Endothelial cell (in vitro differentiated cells): ENCODE measurements at regions not wholly inside any gene's neighbourhood (a gene's known extent, or its start where the extent isn't known, plus 50 kb on each side); places are given as distances from the start of the nearest gene placed in this dataset.

ENCODE experiments used
- DNase-seq: peaks from one replicate; pipeline ENCODE4 v3.0.0; 2021; ENCODE audit warnings: low spot score
- H3K27ac Mint-ChIP-seq: one replicate; pipeline ENCODE4 v1.8.0; 2021; ENCODE audit warnings: mixed read lengths, inconsistent platforms; ENCODE audit not compliant: unreplicated experiment
- H3K27me3 Mint-ChIP-seq: one replicate; pipeline ENCODE4 v1.8.0; 2021; ENCODE audit warnings: mild to moderate bottlenecking, moderate library complexity, mixed read lengths, inconsistent platforms; ENCODE audit not compliant: unreplicated experiment
- H3K36me3 Mint-ChIP-seq: one replicate; pipeline ENCODE4 v1.8.0; 2021; ENCODE audit warnings: mild to moderate bottlenecking, low read depth, mixed read lengths, inconsistent platforms; ENCODE audit not compliant: unreplicated experiment
- H3K4me1 Mint-ChIP-seq: one replicate; pipeline ENCODE4 v1.8.0; 2021; ENCODE audit warnings: mild to moderate bottlenecking, mixed read lengths, inconsistent platforms; ENCODE audit not compliant: unreplicated experiment
- H3K4me3 Mint-ChIP-seq: one replicate; pipeline ENCODE4 v1.8.0; 2021; ENCODE audit warnings: mild to moderate bottlenecking, mixed read lengths, inconsistent platforms; ENCODE audit not compliant: unreplicated experiment
- H3K9me3 Mint-ChIP-seq: one replicate; pipeline ENCODE4 v1.8.0; 2021; ENCODE audit warnings: mixed read lengths, inconsistent platforms; ENCODE audit not compliant: unreplicated experiment
- TF ChIP-seq, protein P1 (sequence below): fragments of 200-600 bp; sonication (generic); IDR thresholded peaks from one replicate; pipeline ENCODE4 v1.5.0; 2021; ENCODE audit warnings: antibody characterized with exemption; ENCODE audit not compliant: unreplicated experiment

- Mint-ChIP-seq H3K4me1 (peaks cover 15% of the 10 kb centered on the region), H3K27ac (no peak overlapping the region), H3K27me3 (peaks cover 2% of the 10 kb centered on the region), H3K4me3 (no peak overlapping the region), H3K9me3 (no peaks in the 10 kb centered on the region), H3K36me3 (peaks cover 5% of the 10 kb centered on the region)
- TF ChIP-seq, protein P1, sequence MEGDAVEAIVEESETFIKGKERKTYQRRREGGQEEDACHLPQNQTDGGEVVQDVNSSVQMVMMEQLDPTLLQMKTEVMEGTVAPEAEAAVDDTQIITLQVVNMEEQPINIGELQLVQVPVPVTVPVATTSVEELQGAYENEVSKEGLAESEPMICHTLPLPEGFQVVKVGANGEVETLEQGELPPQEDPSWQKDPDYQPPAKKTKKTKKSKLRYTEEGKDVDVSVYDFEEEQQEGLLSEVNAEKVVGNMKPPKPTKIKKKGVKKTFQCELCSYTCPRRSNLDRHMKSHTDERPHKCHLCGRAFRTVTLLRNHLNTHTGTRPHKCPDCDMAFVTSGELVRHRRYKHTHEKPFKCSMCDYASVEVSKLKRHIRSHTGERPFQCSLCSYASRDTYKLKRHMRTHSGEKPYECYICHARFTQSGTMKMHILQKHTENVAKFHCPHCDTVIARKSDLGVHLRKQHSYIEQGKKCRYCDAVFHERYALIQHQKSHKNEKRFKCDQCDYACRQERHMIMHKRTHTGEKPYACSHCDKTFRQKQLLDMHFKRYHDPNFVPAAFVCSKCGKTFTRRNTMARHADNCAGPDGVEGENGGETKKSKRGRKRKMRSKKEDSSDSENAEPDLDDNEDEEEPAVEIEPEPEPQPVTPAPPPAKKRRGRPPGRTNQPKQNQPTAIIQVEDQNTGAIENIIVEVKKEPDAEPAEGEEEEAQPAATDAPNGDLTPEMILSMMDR: no peak
- DNase-seq: no peak
These were observed 208.5 kb downstream of the PTEN start for GRCh38 chr10:88071879-88072278.

- Mint-ChIP-seq H3K4me3 (no peak overlapping the region), H3K36me3 (no peaks in the 10 kb centered on the region), H3K4me1 (peaks cover 6% of the 10 kb centered on the region), H3K27me3 (no peaks in the 10 kb centered on the region), H3K27ac (no peak overlapping the region), H3K9me3 (no peaks in the 10 kb centered on the region)
- TF ChIP-seq, protein P1: no peak
- DNase-seq: no peak
These were observed 210.3 kb downstream of the PTEN start for GRCh38 chr10:88073682-88074081.

- TF ChIP-seq, protein P1: no peak
- no peaks in the 10 kb centered on the region for H3K27me3 Mint-ChIP-seq
- H3K36me3 Mint-ChIP-seq: no peaks in the 10 kb centered on the region
- no peak overlapping the region for H3K4me3 Mint-ChIP-seq
- no peaks in the 10 kb centered on the region for H3K9me3 Mint-ChIP-seq
- no peak for DNase-seq
- H3K4me1 Mint-ChIP-seq: peaks cover 6% of the 10 kb centered on the region
- H3K27ac Mint-ChIP-seq: no peak overlapping the region
These were observed 211.5 kb downstream of the PTEN start for GRCh38 chr10:88074971-88075370.

GRCh38 chr10:88076027-88076880 is 212.8 kb downstream of the PTEN start:
- TF ChIP-seq, protein P1: no peak
- Mint-ChIP-seq H3K4me1 (peaks cover 6% of the 10 kb centered on the region), H3K27me3 (no peaks in the 10 kb centered on the region), H3K27ac (no peak overlapping the region), H3K4me3 (no peak overlapping the region), H3K36me3 (no peaks in the 10 kb centered on the region), H3K9me3 (no peaks in the 10 kb centered on the region)
- no peak for DNase-seq

DNA sequence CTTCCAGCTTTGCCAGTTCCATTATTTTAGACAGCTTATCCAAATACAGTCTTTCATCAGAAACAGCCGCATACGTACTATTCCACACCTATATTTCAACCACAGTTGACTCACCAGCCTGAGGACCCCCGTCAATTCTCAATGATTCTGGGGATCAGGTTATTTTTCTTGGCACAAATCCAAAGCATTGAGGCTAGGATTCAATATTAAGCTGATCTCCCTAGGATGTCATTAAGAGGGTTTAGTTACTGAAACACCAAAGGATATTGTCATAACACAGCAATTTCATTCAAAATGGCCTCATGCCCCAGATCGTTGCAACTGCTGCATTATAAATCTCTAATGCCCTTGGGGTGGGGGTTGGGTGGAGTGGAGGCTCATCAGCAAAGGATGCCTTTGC is 214.6 kb downstream of the PTEN start:
- no peak for DNase-seq
- Mint-ChIP-seq H3K4me1 (no peaks in the 10 kb centered on the region), H3K27ac (no peak overlapping the region), H3K36me3 (no peaks in the 10 kb centered on the region), H3K9me3 (no peaks in the 10 kb centered on the region), H3K27me3 (no peaks in the 10 kb centered on the region), H3K4me3 (no peak overlapping the region)
- TF ChIP-seq, protein P1: no peak
